Nephron (organoid): ENCODE measurements at regions not wholly inside any gene's neighbourhood (a gene's known extent, or its start where the extent isn't known, plus 50 kb on each side); places are given as distances from the start of the nearest gene placed in this dataset.

ENCODE experiments used
- H3K27ac Mint-ChIP-seq, 3 experiments: 2 replicates each; pipeline ENCODE4 v1.8.0; 2020; ENCODE audit warnings: mixed read lengths in 3 of 3, mild to moderate bottlenecking in 2 of 3, moderate library complexity in 1 of 3
- H3K27me3 Mint-ChIP-seq: 2 replicates; pipeline ENCODE4 v1.8.0; 2021; ENCODE audit warnings: low read depth, mild to moderate bottlenecking, moderate library complexity, mixed read lengths
- H3K36me3 Mint-ChIP-seq: 2 replicates; pipeline ENCODE4 v1.8.0; 2020; ENCODE audit warnings: low read depth, mixed read lengths
- H3K4me1 Mint-ChIP-seq: 2 replicates; pipeline ENCODE4 v1.8.0; 2020; ENCODE audit warnings: mixed read lengths
- H3K4me3 Mint-ChIP-seq, 3 experiments: 2 replicates each; pipeline ENCODE4 v1.8.0; 2020; ENCODE audit warnings: mild to moderate bottlenecking in 3 of 3, mixed read lengths in 3 of 3, moderate library complexity in 2 of 3
- H3K9me3 Mint-ChIP-seq: 2 replicates; pipeline ENCODE4 v1.8.0; 2020; ENCODE audit warnings: mixed read lengths
- CTCF ChIP-seq, 3 experiments: fragments of 200-600 bp; sonication (generic); IDR thresholded peaks; one replicate each; pipeline ENCODE4 v1.5.0; 2021; ENCODE audit warnings: antibody characterized with exemption in 3 of 3; ENCODE audit not compliant: unreplicated experiment in 3 of 3

GRCh38 chr6:43981363-43981990 lies 145.8 kb downstream of the MRPL14 start:
- Mint-ChIP-seq H3K4me3 (no peak overlapping the region), H3K27me3 (peaks cover 23% of the 10 kb centered on the region)

GRCh38 chr6:43980004-43980795 lies 147.1 kb downstream of the MRPL14 start:
- H3K27ac Mint-ChIP-seq: no peak overlapping the region
- no peak for TF ChIP-seq CTCF (IDR thresholded peaks at IDR 0.05; ENCODE audit: unreplicated experiment in 3 of 3)
- peaks cover 20% of the 10 kb centered on the region for H3K27me3 Mint-ChIP-seq
- peaks cover 21% of the 10 kb centered on the region for H3K4me1 Mint-ChIP-seq
- no peaks in the 10 kb centered on the region for H3K36me3 Mint-ChIP-seq
- H3K9me3 Mint-ChIP-seq: peaks cover 4% of the 10 kb centered on the region
- no peak overlapping the region for H3K4me3 Mint-ChIP-seq

More at GRCh38 chr6:43981363-43981990, 145.8 kb downstream of the MRPL14 start:
- no peak for TF ChIP-seq CTCF (IDR thresholded peaks at IDR 0.05; ENCODE audit: unreplicated experiment in 3 of 3)
- Mint-ChIP-seq H3K36me3 (no peaks in the 10 kb centered on the region), H3K4me1 (peaks cover 26% of the 10 kb centered on the region), H3K9me3 (no peaks in the 10 kb centered on the region), H3K27ac (no peak overlapping the region)

- Mint-ChIP-seq H3K4me3 (no peak overlapping the region), H3K27ac (no peak overlapping the region), H3K4me1 (peaks cover 15% of the 10 kb centered on the region), H3K27me3 (peaks cover 20% of the 10 kb centered on the region), H3K36me3 (no peaks in the 10 kb centered on the region), H3K9me3 (peaks cover 4% of the 10 kb centered on the region)
- no peak for TF ChIP-seq CTCF (IDR thresholded peaks at IDR 0.05; ENCODE audit: unreplicated experiment in 3 of 3)
These were observed 147.7 kb downstream of the MRPL14 start for GRCh38 chr6:43979525-43979924.

- H3K27me3 Mint-ChIP-seq: peaks cover 20% of the 10 kb centered on the region
- no peaks in the 10 kb centered on the region for H3K36me3 Mint-ChIP-seq
- peaks cover 12% of the 10 kb centered on the region for H3K4me1 Mint-ChIP-seq
- H3K4me3 Mint-ChIP-seq: no peak overlapping the region
- no peak overlapping the region for H3K27ac Mint-ChIP-seq
- H3K9me3 Mint-ChIP-seq: peaks cover 4% of the 10 kb centered on the region
- no peak for TF ChIP-seq CTCF (IDR thresholded peaks at IDR 0.05; ENCODE audit: unreplicated experiment in 3 of 3)
These were observed 148.5 kb downstream of the MRPL14 start for GRCh38 chr6:43978473-43979346.

GRCh38 chr6:43977404-43978111 lies 149.7 kb downstream of the MRPL14 start:
- H3K36me3 Mint-ChIP-seq: no peaks in the 10 kb centered on the region
- no peak overlapping the region for H3K4me3 Mint-ChIP-seq
- peaks cover 19% of the 10 kb centered on the region for H3K4me1 Mint-ChIP-seq
- TF ChIP-seq CTCF (IDR thresholded peaks at IDR 0.05; ENCODE audit: unreplicated experiment in 3 of 3): no peak
- H3K9me3 Mint-ChIP-seq: peaks cover 4% of the 10 kb centered on the region
- H3K27me3 Mint-ChIP-seq: peaks cover 21% of the 10 kb centered on the region
- H3K27ac Mint-ChIP-seq: no peak overlapping the region
